DND-41 (cell line): ENCODE measurements at regions not wholly inside any gene's neighbourhood (a gene's known extent, or its start where the extent isn't known, plus 50 kb on each side); places are given as distances from the start of the nearest gene placed in this dataset.

Experiments used
- ATAC-seq: fragments of 200-7000 bp; cut with Tn5 transposase; 3 replicates; pipeline ENCODE4 v1.9.1; 2021; ENCODE audit warnings: low read depth; ENCODE audit not compliant: insufficient read depth
- DNase-seq: peaks from one replicate; pipeline ENCODE4 v3.0.0-alpha.2; 2020
- H2AFZ ChIP-seq: 2 replicates; pipeline ENCODE4 v1.6.0; 2012; ENCODE audit warnings: low read depth, low read length
- H3K27ac ChIP-seq: 2 replicates; pipeline ENCODE4 v1.5.1; 2012; ENCODE audit warnings: low read length, inconsistent platforms
- H3K27me3 ChIP-seq: fragments of 200-600 bp; sonication (generic); 2 replicates; pipeline ENCODE4 v1.6.0; 2012; ENCODE audit warnings: low read length, mild to moderate bottlenecking, inconsistent platforms; ENCODE audit not compliant: insufficient read depth, poor library complexity
- H3K36me3 ChIP-seq: 2 replicates; pipeline ENCODE4 v1.5.1; 2012; ENCODE audit warnings: low read length, inconsistent platforms; ENCODE audit not compliant: insufficient read depth
- H3K4me1 ChIP-seq: 2 replicates; pipeline ENCODE4 v1.5.1; 2012; ENCODE audit warnings: mild to moderate bottlenecking, low read length; ENCODE audit not compliant: insufficient read depth
- H3K4me2 ChIP-seq: 2 replicates; pipeline ENCODE4 v1.6.0; 2012; ENCODE audit warnings: mild to moderate bottlenecking, moderate library complexity, low read length, inconsistent platforms; ENCODE audit not compliant: insufficient read depth
- H3K4me3 ChIP-seq, 2 experiments: fragments of 200-600 bp in 1 of 2; shearing (Covaris generic) in 1 of 2; 2 replicates each; pipeline ENCODE4 v1.5.1; 2012 to 2016; ENCODE audit warnings: inconsistent platforms in 2 of 2, low read length in 2 of 2, mild to moderate bottlenecking in 2 of 2, low read depth in 1 of 2, moderate library complexity in 1 of 2
- H3K79me2 ChIP-seq: 2 replicates; pipeline ENCODE4 v1.6.0; 2012; ENCODE audit warnings: low read length, inconsistent platforms; ENCODE audit not compliant: insufficient read depth
- H3K9ac ChIP-seq: 2 replicates; pipeline ENCODE4 v1.6.0; 2012; ENCODE audit warnings: low read depth, mild to moderate bottlenecking, inconsistent platforms, low read length, moderate library complexity
- H3K9me3 ChIP-seq: 2 replicates; pipeline ENCODE4 v1.5.1; 2012; ENCODE audit warnings: low read length, moderate library complexity, mild to moderate bottlenecking, inconsistent platforms; ENCODE audit not compliant: insufficient read depth, severe bottlenecking
- H4K20me1 ChIP-seq: 2 replicates; pipeline ENCODE4 v1.6.0; 2012; ENCODE audit warnings: low read length; ENCODE audit not compliant: insufficient read depth
- EZH2 ChIP-seq: IDR thresholded peaks from 3 replicates; pipeline ENCODE4 v1.6.1; 2012; ENCODE audit warnings: borderline replicate concordance, low read depth, mild to moderate bottlenecking, moderate library complexity, low read length, inconsistent platforms; ENCODE audit not compliant: severe bottlenecking
- TF ChIP-seq, protein P1 (sequence below): IDR thresholded peaks from 2 replicates; pipeline ENCODE4 v1.5.1; 2012; ENCODE audit warnings: borderline replicate concordance, low read length, moderate library complexity, mild to moderate bottlenecking; ENCODE audit not compliant: poor library complexity, severe bottlenecking; ENCODE audit errors: extremely low read depth

DNA sequence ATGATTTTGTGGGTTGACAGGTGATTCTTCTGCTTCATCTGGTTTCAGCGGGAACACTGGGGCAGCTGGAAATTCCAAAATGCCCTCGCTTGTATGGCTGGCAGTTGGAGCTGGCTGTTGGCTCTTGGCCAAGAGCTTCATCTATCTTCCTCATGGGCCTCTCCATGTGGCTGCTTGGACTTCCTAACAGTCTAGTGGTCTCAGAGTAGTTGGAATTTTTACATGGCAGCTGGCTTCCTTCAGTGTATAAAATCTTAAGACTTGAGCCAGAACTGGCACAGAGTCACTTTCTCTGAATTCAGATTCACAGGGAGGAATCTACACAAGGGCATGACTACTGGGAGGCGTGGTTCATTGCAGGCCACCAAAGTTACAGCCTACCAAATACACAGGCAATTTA is 204.9 kb upstream of the RMST start:
- Histone ChIP-seq H3K27me3 (peaks cover 4% of the 10 kb centered on the region), H2AFZ (no peak overlapping the region), H3K9ac (no peak overlapping the region), H3K27ac (no peak overlapping the region), H3K4me3 (no peak overlapping the region), H3K4me2 (no peak overlapping the region), H4K20me1 (no peaks in the 10 kb centered on the region), H3K9me3 (no peaks in the 10 kb centered on the region), H3K79me2 (no peaks in the 10 kb centered on the region), H3K4me1 (no peaks in the 10 kb centered on the region), H3K36me3 (no peaks in the 10 kb centered on the region)
- no peak for ATAC-seq
- TF ChIP-seq, protein P1, sequence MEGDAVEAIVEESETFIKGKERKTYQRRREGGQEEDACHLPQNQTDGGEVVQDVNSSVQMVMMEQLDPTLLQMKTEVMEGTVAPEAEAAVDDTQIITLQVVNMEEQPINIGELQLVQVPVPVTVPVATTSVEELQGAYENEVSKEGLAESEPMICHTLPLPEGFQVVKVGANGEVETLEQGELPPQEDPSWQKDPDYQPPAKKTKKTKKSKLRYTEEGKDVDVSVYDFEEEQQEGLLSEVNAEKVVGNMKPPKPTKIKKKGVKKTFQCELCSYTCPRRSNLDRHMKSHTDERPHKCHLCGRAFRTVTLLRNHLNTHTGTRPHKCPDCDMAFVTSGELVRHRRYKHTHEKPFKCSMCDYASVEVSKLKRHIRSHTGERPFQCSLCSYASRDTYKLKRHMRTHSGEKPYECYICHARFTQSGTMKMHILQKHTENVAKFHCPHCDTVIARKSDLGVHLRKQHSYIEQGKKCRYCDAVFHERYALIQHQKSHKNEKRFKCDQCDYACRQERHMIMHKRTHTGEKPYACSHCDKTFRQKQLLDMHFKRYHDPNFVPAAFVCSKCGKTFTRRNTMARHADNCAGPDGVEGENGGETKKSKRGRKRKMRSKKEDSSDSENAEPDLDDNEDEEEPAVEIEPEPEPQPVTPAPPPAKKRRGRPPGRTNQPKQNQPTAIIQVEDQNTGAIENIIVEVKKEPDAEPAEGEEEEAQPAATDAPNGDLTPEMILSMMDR, result no peak
- no peak for TF ChIP-seq EZH2
- no peak for DNase-seq

DNA sequence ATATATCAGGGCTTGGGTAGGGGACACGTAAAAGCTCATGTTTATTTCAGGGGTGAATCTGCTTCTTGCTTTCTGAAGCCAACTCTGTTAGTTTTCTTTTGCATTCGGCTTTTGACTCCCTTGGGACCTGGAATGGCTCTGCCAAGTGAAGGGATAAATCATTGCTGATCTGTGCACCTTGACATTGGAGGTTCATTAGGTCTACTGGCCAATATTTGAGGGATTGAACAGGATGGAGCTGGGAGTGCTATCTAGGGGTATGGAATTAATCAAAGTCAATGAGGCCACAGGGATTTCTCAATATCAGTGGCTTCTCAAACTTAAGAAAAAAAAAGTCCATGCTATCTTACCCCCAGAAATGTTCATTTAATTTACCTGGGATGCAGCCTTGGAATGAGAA is 203.5 kb upstream of the RMST start:
- no peak overlapping the region for H3K4me2 ChIP-seq
- H3K79me2 ChIP-seq, result no peaks in the 10 kb centered on the region
- H3K27me3 ChIP-seq, result peaks cover 4% of the 10 kb centered on the region
- H3K27ac ChIP-seq, result no peak overlapping the region
- TF ChIP-seq EZH2, result no peak
- TF ChIP-seq, protein P1, result no peak
- no peaks in the 10 kb centered on the region for H3K9me3 ChIP-seq
- no peak for DNase-seq
- no peaks in the 10 kb centered on the region for H4K20me1 ChIP-seq
- no peak overlapping the region for H3K4me3 ChIP-seq
- no peaks in the 10 kb centered on the region for H3K4me1 ChIP-seq
- H3K36me3 ChIP-seq, result no peaks in the 10 kb centered on the region
- H3K9ac ChIP-seq, result no peak overlapping the region
- no peak overlapping the region for H2AFZ ChIP-seq
- no peak for ATAC-seq

DNA sequence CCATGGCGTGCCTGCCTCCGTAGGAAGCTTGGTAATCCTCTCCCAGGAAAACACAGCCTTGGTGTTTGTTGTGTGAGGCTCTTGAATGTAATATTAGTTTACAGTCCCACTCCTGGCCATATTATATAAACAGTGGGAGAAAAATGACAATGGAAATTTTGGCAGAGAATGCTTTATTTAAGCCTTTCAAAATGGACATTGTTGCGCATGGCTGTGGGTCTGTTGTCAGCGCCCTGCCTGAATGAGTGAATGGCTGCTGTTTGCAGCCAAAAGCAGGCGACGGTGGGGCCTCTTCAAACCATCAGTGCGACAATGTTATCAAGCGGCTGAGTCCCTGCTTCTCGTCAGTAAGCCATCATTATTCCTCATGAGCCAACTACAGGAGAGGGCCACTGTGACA is 201.8 kb upstream of the RMST start:
- Histone ChIP-seq H3K27ac (no peak overlapping the region), H3K4me2 (no peak overlapping the region), H3K4me1 (no peaks in the 10 kb centered on the region), H3K9ac (no peak overlapping the region), H3K79me2 (no peaks in the 10 kb centered on the region), H4K20me1 (no peaks in the 10 kb centered on the region), H3K9me3 (no peaks in the 10 kb centered on the region), H3K27me3 (peaks cover 4% of the 10 kb centered on the region), H3K36me3 (no peaks in the 10 kb centered on the region), H3K4me3 (no peak overlapping the region), H2AFZ (no peak overlapping the region)
- no peak for ATAC-seq
- no peak for DNase-seq
- TF ChIP-seq EZH2, result no peak
- TF ChIP-seq, protein P1, result no peak

DNA sequence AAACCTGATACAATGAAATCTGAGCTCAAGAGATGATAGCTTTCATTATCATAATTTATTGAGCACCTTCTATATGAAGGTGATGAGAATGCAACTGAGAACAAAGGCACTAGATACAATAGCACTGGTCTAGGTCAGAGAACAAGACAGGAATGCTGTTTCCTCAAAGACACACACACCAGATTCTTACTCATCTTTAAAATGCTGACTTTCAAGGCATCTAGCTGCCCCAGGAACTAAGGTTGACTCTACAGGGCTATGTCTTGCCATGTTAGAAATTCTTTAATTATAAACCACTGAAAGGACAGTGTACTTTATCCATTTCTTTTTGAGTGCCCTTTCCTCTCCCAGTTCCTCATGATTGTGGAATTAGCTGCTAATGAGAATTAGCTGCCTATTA is 195.4 kb upstream of the RMST start:
- no peak overlapping the region for H3K4me2 ChIP-seq
- H3K4me3 ChIP-seq, result no peak overlapping the region
- no peak overlapping the region for H2AFZ ChIP-seq
- TF ChIP-seq EZH2, result no peak
- TF ChIP-seq, protein P1, result no peak
- H3K36me3 ChIP-seq, result no peaks in the 10 kb centered on the region
- no peaks in the 10 kb centered on the region for H3K9me3 ChIP-seq
- no peaks in the 10 kb centered on the region for H3K79me2 ChIP-seq
- no peaks in the 10 kb centered on the region for H4K20me1 ChIP-seq
- H3K4me1 ChIP-seq, result no peaks in the 10 kb centered on the region
- H3K27me3 ChIP-seq, result no peaks in the 10 kb centered on the region
- DNase-seq (no peak), ATAC-seq (no peak)
- H3K9ac ChIP-seq, result no peak overlapping the region
- H3K27ac ChIP-seq, result no peak overlapping the region
